Gastroesophageal sphincter (tissue), 3 donors: ENCODE measurements at regions not wholly inside any gene's neighbourhood (a gene's known extent, or its start where the extent isn't known, plus 50 kb on each side); places are given as distances from the start of the nearest gene placed in this dataset.

Experiments used
- CTCF ChIP-seq, 4 experiments: fragments of 200-600 bp in 2 of 4; fragments of 450-650 bp in 2 of 4; sonication (generic) in 1 of 4; IDR thresholded peaks; one replicate each; pipeline ENCODE4 v1.5.1; 2017 to 2019; ENCODE audit warnings: antibody characterized with exemption in 4 of 4, mild to moderate bottlenecking in 2 of 4, moderate library complexity in 2 of 4
- POLR2A ChIP-seq, 2 donors: fragments of 450-650 bp; IDR thresholded peaks; one replicate each; pipeline ENCODE4 v1.6.1; 2017; ENCODE audit warnings: antibody characterized with exemption in 2 of 2, mild to moderate bottlenecking in 2 of 2, moderate library complexity in 1 of 2

GRCh38 chr13:46480131-46480530 is 72.8 kb upstream of the LRCH1 start:
- TF ChIP-seq CTCF (IDR thresholded peaks at IDR 0.05) (no peak), POLR2A (IDR thresholded peaks at IDR 0.05) (no peak)
